Gastroesophageal sphincter (tissue), 3 donors: ENCODE measurements at regions not wholly inside any gene's neighbourhood (a gene's known extent, or its start where the extent isn't known, plus 50 kb on each side); places are given as distances from the start of the nearest gene placed in this dataset.

ENCODE experiments used
- CTCF ChIP-seq, 4 experiments: fragments of 200-600 bp in 2 of 4; fragments of 450-650 bp in 2 of 4; sonication (generic) in 1 of 4; IDR thresholded peaks; one replicate each; pipeline ENCODE4 v1.5.1; 2017 to 2019; ENCODE audit warnings: antibody characterized with exemption in 4 of 4, mild to moderate bottlenecking in 2 of 4, moderate library complexity in 2 of 4
- EP300 ChIP-seq: sonication (generic); formaldehyde crosslinking; IDR thresholded peaks from one replicate; pipeline ENCODE4 v1.6.1; 2017; ENCODE audit warnings: antibody characterized with exemption, mild to moderate bottlenecking
- POLR2A ChIP-seq, 2 donors: fragments of 450-650 bp; IDR thresholded peaks; one replicate each; pipeline ENCODE4 v1.6.1; 2017; ENCODE audit warnings: antibody characterized with exemption in 2 of 2, mild to moderate bottlenecking in 2 of 2, moderate library complexity in 1 of 2
- POLR2AphosphoS5 ChIP-seq: sonication (generic); formaldehyde crosslinking; IDR thresholded peaks from one replicate; pipeline ENCODE4 v1.6.1; 2017; ENCODE audit warnings: antibody characterized with exemption

- no peak for TF ChIP-seq CTCF (IDR thresholded peaks at IDR 0.05)
- TF ChIP-seq POLR2AphosphoS5, result no peak
- TF ChIP-seq POLR2A (IDR thresholded peaks at IDR 0.05), result no peak
- TF ChIP-seq EP300, result no peak
Observed at GRCh38 chr5:158465086-158465972, 606.4 kb upstream of the CLINT1 start.
